NB4 (cell line): ENCODE measurements at regions not wholly inside any gene's neighbourhood (a gene's known extent, or its start where the extent isn't known, plus 50 kb on each side); places are given as distances from the start of the nearest gene placed in this dataset.

Experiments
- DNase-seq: peaks from one replicate; pipeline ENCODE4 v3.0.0; 2010; ENCODE audit warnings: low read depth
- H3K4me3 ChIP-seq: one replicate; pipeline ENCODE4 v1.5.1; 2011; ENCODE audit warnings: mild to moderate bottlenecking, low read depth, low read length, moderate library complexity
- CTCF ChIP-seq: IDR thresholded peaks from one replicate; pipeline ENCODE4 v1.5.1; 2012; ENCODE audit warnings: low read depth, low read length
- MYC ChIP-seq: IDR thresholded peaks from 2 replicates; pipeline ENCODE4 v1.6.1; 2011; ENCODE audit warnings: low read depth, low read length
- POLR2A ChIP-seq: IDR thresholded peaks from 2 replicates; pipeline ENCODE4 v1.6.1; 2011; ENCODE audit warnings: mild to moderate bottlenecking; ENCODE audit not compliant: insufficient read length; ENCODE audit errors: extremely low read depth
- TF ChIP-seq, protein P1 (sequence below): IDR thresholded peaks from 2 replicates; pipeline ENCODE4 v1.6.1; 2011; ENCODE audit warnings: low read depth, low read length

GRCh38 chrX:7711167-7711566 is 131.8 kb upstream of the VCX start:
- H3K4me3 ChIP-seq = no peak overlapping the region
- no peak for DNase-seq
- no peak for TF ChIP-seq MYC

- no peak overlapping the region for H3K4me3 ChIP-seq
- no peak for DNase-seq
- TF ChIP-seq CTCF = no peak
These were observed 133.1 kb upstream of the VCX start for GRCh38 chrX:7709845-7710244.

DNA sequence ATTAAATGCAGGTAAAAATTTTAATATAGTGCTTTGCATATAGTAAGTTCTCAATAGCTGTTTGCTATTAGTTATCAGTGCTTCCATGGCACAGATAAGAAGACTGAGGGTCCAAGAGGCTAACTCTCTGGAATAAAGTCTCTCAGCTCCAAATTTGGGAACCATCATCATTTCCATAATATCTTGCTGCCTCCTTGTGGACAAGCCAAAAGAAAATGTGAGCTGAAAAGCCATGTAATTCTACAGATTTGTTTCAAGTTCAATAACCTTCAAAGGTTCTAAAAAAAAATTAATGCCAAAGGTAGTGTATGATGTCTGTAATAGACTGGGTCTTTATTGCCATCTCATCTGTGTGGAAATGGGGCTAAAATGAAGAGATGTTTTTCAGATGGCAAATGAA is 136.9 kb upstream of the VCX start:
- no peak overlapping the region for H3K4me3 ChIP-seq
- DNase-seq = no peak
- no peak for TF ChIP-seq MYC
- TF ChIP-seq, protein P1, sequence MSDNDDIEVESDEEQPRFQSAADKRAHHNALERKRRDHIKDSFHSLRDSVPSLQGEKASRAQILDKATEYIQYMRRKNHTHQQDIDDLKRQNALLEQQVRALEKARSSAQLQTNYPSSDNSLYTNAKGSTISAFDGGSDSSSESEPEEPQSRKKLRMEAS = no peak
- TF ChIP-seq POLR2A = no peak
- TF ChIP-seq CTCF = no peak

GRCh38 chrX:7704205-7704604 is 138.8 kb upstream of the VCX start:
- no peak for TF ChIP-seq CTCF
- TF ChIP-seq, protein P1 = no peak
- no peak for TF ChIP-seq POLR2A
- H3K4me3 ChIP-seq = no peak overlapping the region
- DNase-seq = no peak

GRCh38 chrX:7698248-7698647 is 144.7 kb upstream of the VCX start:
- H3K4me3 ChIP-seq = no peak overlapping the region
- TF ChIP-seq CTCF = no peak
- TF ChIP-seq, protein P1 = no peak
- TF ChIP-seq POLR2A = no peak
- no peak for TF ChIP-seq MYC
- DNase-seq = no peak

DNA sequence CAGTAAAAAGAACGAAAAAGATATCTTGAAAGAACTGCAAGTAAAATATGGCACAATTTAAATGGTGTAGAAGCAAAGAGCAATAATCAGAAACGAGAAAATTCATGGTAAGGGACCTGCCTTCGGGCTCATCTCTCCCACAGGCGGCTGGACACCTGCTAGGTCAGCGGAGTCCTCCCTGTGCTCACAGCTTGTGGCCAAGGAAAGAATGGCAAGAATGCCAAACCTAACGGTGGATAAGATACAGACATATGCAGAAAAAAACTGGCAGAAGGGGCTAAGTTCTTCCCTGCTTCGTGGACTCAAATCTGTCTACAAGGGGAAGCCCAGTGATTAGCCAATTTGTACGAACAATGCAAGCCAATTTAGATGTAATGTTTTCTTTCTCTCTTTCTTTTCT is 152.1 kb upstream of the VCX start:
- TF ChIP-seq POLR2A = no peak
- TF ChIP-seq CTCF = no peak
- TF ChIP-seq MYC = no peak
- TF ChIP-seq, protein P1 = no peak
- no peak overlapping the region for H3K4me3 ChIP-seq
- no peak for DNase-seq

DNA sequence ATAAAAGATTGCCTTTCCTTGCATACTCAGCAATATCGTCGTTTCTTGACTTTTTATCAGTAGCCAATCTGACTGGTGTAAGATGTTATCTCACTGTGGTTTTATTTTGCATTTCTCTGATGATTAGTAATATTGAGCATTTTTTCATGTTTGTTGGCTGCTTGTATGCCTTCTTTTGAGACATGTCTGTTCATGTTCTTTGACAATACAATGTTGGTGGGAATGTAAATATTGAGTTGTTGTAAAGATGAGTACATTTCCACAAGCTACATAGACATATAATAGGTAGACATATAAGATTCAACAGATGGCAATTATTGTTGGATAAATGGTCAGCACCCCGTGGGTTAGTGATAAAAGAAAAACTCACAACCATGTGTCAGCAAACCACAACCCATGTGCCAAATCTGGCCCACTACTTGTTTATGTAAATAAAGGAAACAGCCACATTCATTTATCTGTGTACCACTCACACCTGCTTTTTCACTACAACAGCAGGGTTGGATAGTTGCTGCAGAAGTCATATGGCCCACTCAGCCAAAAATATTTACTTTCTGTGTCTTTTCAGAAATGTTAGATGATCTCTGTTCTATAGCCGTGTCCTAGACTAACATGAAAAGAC is 153.1 kb upstream of the VCX start:
- DNase-seq = no peak
- no peak overlapping the region for H3K4me3 ChIP-seq
- TF ChIP-seq POLR2A (no peak), CTCF (no peak), MYC (no peak)
- TF ChIP-seq, protein P1 = no peak
